SK-N-SH (cell line): ENCODE measurements at regions not wholly inside any gene's neighbourhood (a gene's known extent, or its start where the extent isn't known, plus 50 kb on each side); places are given as distances from the start of the nearest gene placed in this dataset.

ENCODE experiments used
- CTCF ChIP-seq: fragments of 200-600 bp; sonication (generic); IDR thresholded peaks from 2 replicates; pipeline ENCODE4 v1.6.1; 2017; ENCODE audit warnings: antibody characterized with exemption, mild to moderate bottlenecking, moderate library complexity
- MXI1 ChIP-seq: IDR thresholded peaks from 2 replicates; pipeline ENCODE4 v1.6.1; 2012; ENCODE audit warnings: mild to moderate bottlenecking, low read depth, low read length, improper control_type of control experiment
- POLR2AphosphoS5 ChIP-seq: IDR thresholded peaks from 2 replicates; pipeline ENCODE4 v1.6.1; 2012; ENCODE audit warnings: low read depth, low read length
- RAD21 ChIP-seq: IDR thresholded peaks from 2 replicates; pipeline ENCODE4 v1.6.1; 2012; ENCODE audit warnings: mild to moderate bottlenecking, low read length
- TCF12 ChIP-seq: IDR thresholded peaks from 2 replicates; pipeline ENCODE4 v1.4.0; 2012

- TF ChIP-seq CTCF, result no peak
- no peak for TF ChIP-seq MXI1
- TF ChIP-seq POLR2AphosphoS5, result no peak
- TF ChIP-seq RAD21, result no peak
- TF ChIP-seq TCF12, result no peak
Observed at GRCh38 chr3:177251755-177252154, 54.5 kb upstream of the TBL1XR1 start.
